ENCODE measurements at regions not wholly inside any gene's neighbourhood (a gene's known extent, or its start where the extent isn't known, plus 50 kb on each side); places are given as distances from the start of the nearest gene placed in this dataset.

DNA sequence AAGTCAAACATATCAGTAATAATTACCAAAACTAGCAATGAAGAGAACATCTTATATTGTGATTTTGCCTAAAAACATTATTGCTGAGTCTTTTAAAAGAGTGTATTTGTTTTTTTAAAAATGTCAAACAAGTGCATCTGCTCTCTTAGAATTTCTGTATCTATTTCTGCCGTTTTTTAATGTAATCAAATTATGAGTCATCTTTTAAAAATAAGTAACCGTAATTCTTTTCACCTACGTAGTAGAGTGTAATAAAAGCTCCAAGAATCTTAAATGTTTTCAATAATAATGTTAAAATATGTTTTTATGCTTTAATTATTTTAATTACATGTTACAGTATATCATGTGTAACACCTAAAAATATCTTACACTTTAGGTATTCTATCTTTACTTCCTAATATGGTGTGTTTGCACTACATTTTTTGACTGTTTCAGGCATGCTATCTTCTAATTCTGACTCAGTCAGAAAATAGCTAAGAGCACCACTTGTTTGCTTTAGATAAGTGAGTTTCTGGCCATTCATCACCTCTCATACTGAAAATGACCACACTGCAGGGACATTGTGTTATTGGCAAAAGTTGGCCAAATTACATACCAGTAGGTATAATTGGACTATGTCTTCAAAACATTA, 368.5 kb downstream of the PCDH7 start:
- Histone ChIP-seq H3K27me3 (replicated peaks in 1 of 4; ENCODE audit: control insufficient read depth in 3 of 4, extremely low read depth in 1 of 4, insufficient read depth in 3 of 4, low read length in 3 of 4) (no peaks in the 10 kb centered on the region), H3K18ac (ENCODE audit: extremely low read depth, low read length) (no peak overlapping the region), H2BK5ac (ENCODE audit: low read depth, low read length) (no peak overlapping the region), H3K4me3 (ENCODE audit: extremely low read depth in 1 of 4, insufficient read depth in 2 of 4, low read depth in 3 of 4, low read length in 4 of 4) (no peak overlapping the region), H3K36me3 (ENCODE audit: control insufficient read depth in 2 of 4, insufficient read depth in 4 of 4, low read length in 3 of 4) (no peaks in the 10 kb centered on the region), H4K5ac (ENCODE audit: insufficient read length, low read depth, low read length) (no peak overlapping the region), H3K27ac (ENCODE audit: low read depth, low read length) (no peak overlapping the region), H3K56ac (replicated peaks; ENCODE audit: insufficient read length, low read depth, low read length) (no peak overlapping the region), H3K9ac (replicated peaks in 1 of 4; ENCODE audit: extremely low read depth in 1 of 4, low read depth in 3 of 4, low read length in 3 of 4) (no peak overlapping the region), H2BK15ac (ENCODE audit: low read length) (no peak overlapping the region), H2AK5ac (ENCODE audit: low read depth, low read length) (no peak overlapping the region), H2BK20ac (ENCODE audit: low read length) (no peak overlapping the region), H3K4me1 (replicated peaks in 1 of 4; ENCODE audit: control insufficient read depth in 3 of 4, insufficient read depth in 4 of 4, low read length in 3 of 4) (no peaks in the 10 kb centered on the region; a peak in 1 of 7 replicates), H3K14ac (ENCODE audit: insufficient read length) (no peak overlapping the region), H3K79me1 (ENCODE audit: low read depth, low read length) (no peaks in the 10 kb centered on the region), H2BK120ac (replicated peaks; ENCODE audit: low read depth, low read length) (no peak overlapping the region), H3K9me3 (ENCODE audit: insufficient read depth in 2 of 2, low read depth in 1 of 2, low read length in 1 of 2) (no peaks in the 10 kb centered on the region), H3K23ac (ENCODE audit: insufficient read length) (no peak overlapping the region), H3K4me2 (ENCODE audit: insufficient read depth in 1 of 2, low read depth in 2 of 2, low read length in 2 of 2) (no peak overlapping the region), H4K8ac (ENCODE audit: extremely low read depth, insufficient read depth, low read length) (no peak overlapping the region), H3K23me2 (ENCODE audit: low read depth, low read length) (no peaks in the 10 kb centered on the region), H2BK12ac (ENCODE audit: low read depth, low read length) (no peak overlapping the region), H4K91ac (replicated peaks; ENCODE audit: insufficient read length, low read length) (no peak overlapping the region), H2AFZ (ENCODE audit: low read length) (no peak overlapping the region), H3K79me2 (ENCODE audit: control insufficient read depth in 1 of 2, insufficient read depth in 2 of 2, low read length in 2 of 2) (no peaks in the 10 kb centered on the region), H3K4ac (replicated peaks; ENCODE audit: insufficient read length, low read depth, low read length) (no peak overlapping the region), H4K20me1 (replicated peaks in 1 of 2; ENCODE audit: control insufficient read depth in 1 of 2, insufficient read depth in 2 of 2, low read length in 2 of 2) (no peaks in the 10 kb centered on the region)
- ChIA-PET CTCF (ENCODE audit: partially characterized antibody) (no interaction called here), POLR2A (ENCODE audit: partially characterized antibody) (no interaction called here)
- no peak for FAIRE-seq
- WGBS, 2 experiments (ENCODE audit: extremely low coverage in 1 of 2, insufficient coverage in 1 of 2, insufficient read length in 1 of 2, insufficient replicate concordance in 2 of 2, low coverage in 1 of 2, low lambda C conversion rate in 2 of 2, missing lambda C conversion rate in 1 of 2) = 96% methylated on average over 3 of the region's 3 CpGs; no CpG with 5 or more reads in 1 of the 2 experiments
- no peak for DNase-seq (ENCODE audit: low read depth in 1 of 2, low spot score in 2 of 2)
- TF ChIP-seq NANOG (IDR thresholded peaks at IDR 0.05; ENCODE audit: insufficient read depth, low read depth, low read length, poor library complexity, severe bottlenecking) = no peak
- TF ChIP-seq SAP30 (IDR thresholded peaks at IDR 0.05; ENCODE audit: insufficient read depth, insufficient replicate concordance, low read length) = no peak
- no peak for TF ChIP-seq KDM5A (IDR thresholded peaks at IDR 0.05; ENCODE audit: low read length)
- no peak for TF ChIP-seq FOSL1 (IDR thresholded peaks at IDR 0.05; ENCODE audit: insufficient read depth, low read depth, low read length)
- TF ChIP-seq BACH1 (IDR thresholded peaks at IDR 0.05; ENCODE audit: low read length) = no peak
- no peak for TF ChIP-seq ASH2L (IDR thresholded peaks at IDR 0.05; ENCODE audit: low read length)
